IMR-90 (cell line): ENCODE measurements at regions not wholly inside any gene's neighbourhood (a gene's known extent, or its start where the extent isn't known, plus 50 kb on each side); places are given as distances from the start of the nearest gene placed in this dataset.

Source experiments
- ATAC-seq: fragments of 200-7000 bp; cut with Tn5 transposase; 2 replicates; pipeline ENCODE4 v1.9.1; 2020; ENCODE audit warnings: low read depth, mild to moderate bottlenecking, moderate library complexity
- BruUV-seq: library from RNA; stranded (reverse); fragments of 400-500 nt; replicated peaks from 2 replicates; lab custom pipeline; 2021; lab: Mats Ljungman, UMichigan
- CTCF ChIA-PET: fragments of 300-600 bp; formaldehyde crosslinking; extraction: SDS; loops from one replicate; lab custom pipeline; 2021; ENCODE audit warnings: antibody characterized with exemption; lab: Yijun Ruan, JAX
- POLR2A ChIA-PET: fragments of 300-600 bp; sonication (Branson Sonifier 250); formaldehyde crosslinking; loops from one replicate; lab custom pipeline; 2022; ENCODE audit warnings: antibody characterized with exemption; ENCODE audit not compliant: unreplicated experiment; lab: Charles Lee
- DNase-seq: peaks from one replicate; pipeline ENCODE4 v3.0.0; 2013
- H2AFZ ChIP-seq: replicated peaks from 2 replicates; pipeline ENCODE3; 2013; ENCODE audit warnings: low read length, mild to moderate bottlenecking; ENCODE audit not compliant: poor library complexity
- H2AK5ac ChIP-seq: 2 replicates; pipeline ENCODE4 v1.6.1; 2013; ENCODE audit warnings: low read depth, low read length, inconsistent platforms
- H2AK9ac ChIP-seq: replicated peaks from 2 replicates; pipeline ENCODE3; 2013; ENCODE audit warnings: mild to moderate bottlenecking, low read depth, low read length, moderate library complexity; ENCODE audit not compliant: poor library complexity
- H2BK120ac ChIP-seq: 2 replicates; pipeline ENCODE4 v1.6.1; 2013; ENCODE audit warnings: low read depth, low read length, inconsistent platforms
- H2BK15ac ChIP-seq: 3 replicates; pipeline ENCODE4 v1.6.1; 2013; ENCODE audit warnings: low read depth, low read length, inconsistent platforms
- H2BK20ac ChIP-seq: 2 replicates; pipeline ENCODE4 v1.6.1; 2013; ENCODE audit warnings: low read depth, mild to moderate bottlenecking, inconsistent platforms, low read length, moderate library complexity
- H2BK5ac ChIP-seq: 2 replicates; pipeline ENCODE4 v1.6.1; 2013; ENCODE audit warnings: mild to moderate bottlenecking, low read depth, low read length, inconsistent platforms; ENCODE audit not compliant: poor library complexity, severe bottlenecking
- H3K14ac ChIP-seq: replicated peaks from 2 replicates; pipeline ENCODE4 v1.6.1; 2013; ENCODE audit warnings: low read depth, low read length, inconsistent platforms
- H3K18ac ChIP-seq: 2 replicates; pipeline ENCODE4 v1.6.1; 2013; ENCODE audit warnings: low read depth, low read length, control low read depth
- H3K23ac ChIP-seq: 2 replicates; pipeline ENCODE4 v1.6.1; 2013; ENCODE audit warnings: low read depth, low read length, inconsistent platforms
- H3K27ac ChIP-seq: 2 replicates; pipeline ENCODE4 v1.5.1; 2013; ENCODE audit warnings: mild to moderate bottlenecking, control low read depth, low read length; ENCODE audit not compliant: insufficient read depth
- H3K27me3 ChIP-seq: 2 replicates; pipeline ENCODE4 v1.6.1; 2013; ENCODE audit warnings: low read length; ENCODE audit not compliant: control insufficient read depth, insufficient read depth
- H3K36me3 ChIP-seq: 2 replicates; pipeline ENCODE4 v1.6.1; 2013; ENCODE audit warnings: low read length, mixed read lengths; ENCODE audit not compliant: control insufficient read depth, insufficient read depth
- H3K4ac ChIP-seq: 2 replicates; pipeline ENCODE4 v1.6.1; 2013; ENCODE audit warnings: low read depth, low read length, inconsistent platforms
- H3K4me1 ChIP-seq: 2 replicates; pipeline ENCODE4 v1.6.1; 2013; ENCODE audit warnings: low read length, mixed read lengths; ENCODE audit not compliant: control insufficient read depth, insufficient read depth
- H3K4me2 ChIP-seq: 2 replicates; pipeline ENCODE4 v1.6.1; 2013; ENCODE audit warnings: low read depth, mild to moderate bottlenecking, control low read depth, low read length, moderate library complexity
- H3K4me3 ChIP-seq: 2 replicates; pipeline ENCODE4 v1.5.1; 2013; ENCODE audit warnings: low read depth, mild to moderate bottlenecking, control low read depth, low read length, moderate library complexity; ENCODE audit not compliant: insufficient read depth
- H3K56ac ChIP-seq: 2 replicates; pipeline ENCODE4 v1.6.1; 2013; ENCODE audit warnings: low read length, inconsistent platforms; ENCODE audit not compliant: insufficient read depth; ENCODE audit errors: extremely low read depth
- H3K79me1 ChIP-seq, 2 experiments: 2 replicates each; pipeline ENCODE4 v1.6.1; 2013; ENCODE audit warnings: low read length in 2 of 2, inconsistent platforms in 1 of 2, low read depth in 1 of 2
- H3K9ac ChIP-seq: 2 replicates; pipeline ENCODE4 v1.6.1; 2013; ENCODE audit warnings: low read depth, low read length, control low read depth
- H3K9me1 ChIP-seq: 2 replicates; pipeline ENCODE4 v1.6.1; 2013; ENCODE audit warnings: low read length, inconsistent platforms; ENCODE audit not compliant: insufficient read depth
- H3K9me3 ChIP-seq: 2 replicates; pipeline ENCODE4 v1.6.1; 2013; ENCODE audit warnings: low read length; ENCODE audit not compliant: control insufficient read depth, insufficient read depth
- H4K20me1 ChIP-seq: 2 replicates; pipeline ENCODE4 v1.6.1; 2013; ENCODE audit warnings: low read length, inconsistent platforms; ENCODE audit not compliant: insufficient read depth
- H4K5ac ChIP-seq: 2 replicates; pipeline ENCODE4 v1.6.1; 2013; ENCODE audit warnings: mild to moderate bottlenecking, low read depth, low read length, control low read depth
- H4K8ac ChIP-seq, 2 experiments: 2 replicates each; pipeline ENCODE4 v1.6.1; 2013; ENCODE audit warnings: low read depth in 2 of 2, low read length in 2 of 2, control low read depth in 1 of 2, inconsistent platforms in 1 of 2
- H4K91ac ChIP-seq: 2 replicates; pipeline ENCODE4 v1.6.1; 2013; ENCODE audit warnings: low read depth, low read length, inconsistent platforms; ENCODE audit not compliant: insufficient read depth
- CEBPB ChIP-seq: IDR thresholded peaks from 2 replicates; pipeline ENCODE4 v1.6.1; 2012; ENCODE audit warnings: low read depth, low read length, improper control_type of control experiment
- RCOR1 ChIP-seq: IDR thresholded peaks from 2 replicates; pipeline ENCODE4 v1.6.1; 2012; ENCODE audit warnings: mild to moderate bottlenecking, low read length, improper control_type of control experiment; ENCODE audit not compliant: insufficient replicate concordance
- WGBS, 2 experiments: methylation state at CpG; one replicate each; pipeline versions ENCODE4 v1.1.5 to v1.1.7; 2013; ENCODE audit warnings: missing lambda C conversion rate in 2 of 2; ENCODE audit not compliant: insufficient read length in 1 of 2; ENCODE audit errors: extremely low coverage in 2 of 2; 5-methylcytosine and 5-hydroxymethylcytosine counted together
- dilution Hi-C: fragments of 300-500 bp; cut with HindIII; formaldehyde crosslinking; loops from one replicate; pipeline ENCODE4 v1.14.3; 2018; ENCODE audit warnings: low sequenced_read_pairs; ENCODE audit not compliant: unreplicated experiment
- in situ Hi-C: fragments of 300-500 bp; cut with MboI; formaldehyde crosslinking; loops from 3 replicates; pipeline ENCODE4 v1.14.3; 2019; ENCODE audit warnings: low sequenced_read_pairs, inconsistent platforms, mixed read lengths
- intact Hi-C: fragments of 100-400 bp; cut with micrococcal nuclease; formaldehyde crosslinking; loops from 2 replicates; pipeline ENCODE4 v1.10.0; 2022

DNA sequence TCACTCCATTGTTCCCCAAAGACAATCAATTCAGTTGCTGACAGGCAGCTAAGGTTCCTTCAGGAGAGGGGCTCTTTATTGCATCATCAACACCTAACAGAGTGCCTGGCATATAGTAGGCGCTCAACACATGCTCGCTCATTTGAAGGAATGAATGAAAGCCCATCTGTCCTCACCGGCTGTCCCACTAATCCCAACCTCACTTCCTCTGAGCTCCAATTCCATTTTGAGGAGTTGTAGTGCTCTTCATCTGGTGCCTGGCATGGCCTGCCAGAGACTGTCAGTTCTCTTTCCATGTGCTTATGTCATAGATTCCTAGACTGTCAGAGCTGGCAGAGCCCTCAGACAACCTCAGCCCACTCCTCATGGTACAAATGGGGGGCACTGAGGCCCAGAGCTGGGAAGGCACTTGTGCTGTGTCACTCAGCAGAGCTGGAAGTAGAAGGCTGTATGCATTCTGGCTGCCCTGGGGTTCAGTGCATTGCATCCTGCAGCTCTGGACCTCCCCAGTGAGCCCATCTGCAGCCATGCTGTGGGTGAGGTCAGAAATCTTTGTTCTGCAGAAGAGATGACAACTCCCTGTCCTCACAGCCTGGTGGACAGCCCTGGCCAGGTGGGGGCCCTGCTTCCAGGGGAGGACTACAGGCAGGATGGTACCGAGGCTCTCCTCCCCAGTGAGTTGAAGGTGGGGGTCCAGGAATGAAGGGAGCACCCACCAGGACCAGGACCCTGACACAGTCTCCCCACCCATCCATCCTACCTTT lies 134.9 kb upstream of the PJA1 start:
- Histone ChIP-seq H2BK15ac (no peak overlapping the region), H3K4me1 (no peaks in the 10 kb centered on the region), H2AFZ (no peak overlapping the region), H3K56ac (no peak overlapping the region), H2BK20ac (no peak overlapping the region), H4K91ac (no peak overlapping the region), H3K27me3 (peaks cover 34% of the 10 kb centered on the region), H2BK120ac (no peak overlapping the region), H3K4me3 (no peak overlapping the region), H3K4ac (no peak overlapping the region), H2AK5ac (no peak overlapping the region), H4K8ac (no peak overlapping the region), H4K20me1 (no peaks in the 10 kb centered on the region), H3K23ac (no peak overlapping the region), H3K79me1 (no peaks in the 10 kb centered on the region), H3K18ac (no peak overlapping the region), H3K36me3 (no peaks in the 10 kb centered on the region), H3K14ac (no peak overlapping the region), H2BK5ac (no peak overlapping the region), H3K9ac (no peak overlapping the region), H3K9me1 (no peaks in the 10 kb centered on the region), H4K5ac (no peak overlapping the region), H3K27ac (no peak overlapping the region), H3K9me3 (no peaks in the 10 kb centered on the region), H3K4me2 (no peak overlapping the region), H2AK9ac (no peak overlapping the region)
- intact Hi-C loops (no loop called here), in situ Hi-C loops (no loop called here), dilution Hi-C loops (no loop called here)
- ATAC-seq (no peak), DNase-seq (no peak)
- TF ChIP-seq RCOR1: no peak
- peak; percentile 29; the same call in 1 of the 2 replicates for TF ChIP-seq CEBPB
- no CpG with 5 or more reads among the region's 4 CpGs for WGBS, 2 experiments
- no TSS peak for BruUV-seq
- CTCF ChIA-PET: no interaction called here
- POLR2A ChIA-PET: no interaction called here
